ENCODE measurements at regions not wholly inside any gene's neighbourhood (a gene's known extent, or its start where the extent isn't known, plus 50 kb on each side); places are given as distances from the start of the nearest gene placed in this dataset.

DNA sequence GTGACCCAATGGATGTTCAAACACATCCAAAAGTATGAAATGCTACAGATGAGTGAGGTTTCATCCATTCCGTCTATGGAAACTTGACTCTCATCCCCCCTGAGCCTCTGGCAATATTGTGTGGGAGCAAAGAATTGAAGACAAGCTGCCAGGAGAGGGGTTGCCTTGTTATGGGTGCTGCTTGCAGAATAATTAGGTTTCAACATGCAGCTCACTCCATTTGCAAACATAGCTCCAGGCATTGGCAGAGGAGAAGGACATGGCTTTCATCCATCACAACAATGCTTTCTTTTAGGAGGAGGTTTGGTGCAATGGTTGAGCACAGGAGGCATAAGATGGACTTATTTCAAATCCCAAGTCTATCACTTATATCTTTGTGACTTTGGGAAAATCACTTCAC, 220.7 kb upstream of the SRRM4 start:
- DNase-seq (ENCODE audit: low spot score), result no peak

DNA sequence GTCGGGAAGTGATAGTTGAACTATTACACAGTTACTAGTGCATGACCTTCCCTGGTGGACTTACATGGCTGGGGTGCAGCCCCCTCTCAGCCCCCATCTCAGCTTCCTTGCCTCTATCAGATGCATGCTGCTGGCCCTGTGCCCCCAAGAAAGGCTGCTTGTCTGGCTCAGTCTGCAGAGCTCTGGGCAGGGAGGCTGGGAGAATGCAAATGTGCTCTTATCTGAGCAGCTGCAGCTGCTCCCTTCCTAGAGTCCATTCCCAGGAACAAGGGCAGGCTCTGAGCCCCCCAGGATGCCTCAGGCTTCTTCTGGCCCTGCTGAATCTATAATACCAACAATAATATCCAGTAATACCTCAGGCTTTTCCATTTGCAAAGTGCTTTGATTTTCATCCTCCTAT, 218.1 kb upstream of the SRRM4 start:
- DNase-seq (ENCODE audit: low spot score), result no peak

DNA sequence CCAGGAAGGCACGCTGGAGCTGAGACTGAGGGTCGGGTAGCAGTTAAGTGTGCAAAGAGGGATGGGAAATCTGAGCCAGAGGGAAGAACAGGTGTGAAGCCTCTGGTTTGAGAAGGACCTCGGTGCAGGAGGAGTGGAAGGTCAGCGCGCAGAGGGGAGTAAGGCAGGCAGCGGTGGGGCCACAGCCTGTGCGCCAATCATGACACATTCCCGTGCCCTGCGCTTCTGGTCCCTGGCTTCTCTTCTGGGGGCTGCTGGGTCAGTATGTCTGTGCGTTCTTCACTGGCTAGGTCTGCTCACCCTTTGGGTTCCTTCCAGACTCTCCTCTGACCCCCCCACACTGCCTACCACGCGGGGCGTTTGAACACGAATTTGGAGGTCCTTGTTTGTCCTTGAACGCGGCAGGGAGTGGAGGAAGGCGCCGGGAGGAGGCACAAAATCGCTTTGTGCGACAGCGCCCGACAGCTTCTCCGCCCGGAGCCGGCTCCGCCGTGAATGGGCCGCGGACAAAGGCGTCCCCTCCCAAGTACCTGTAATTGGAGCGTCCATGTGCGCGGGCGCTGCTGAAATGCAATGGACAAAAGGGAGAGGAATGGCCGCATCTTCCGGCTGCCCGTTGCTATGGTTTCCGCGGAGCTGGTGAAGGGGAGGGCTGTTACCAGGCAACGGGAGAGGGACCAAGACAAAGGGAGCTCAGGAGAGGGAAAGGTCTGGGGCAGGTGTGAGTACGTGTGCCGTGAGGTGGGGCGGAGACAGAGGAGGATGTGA, 207.2 kb upstream of the SRRM4 start:
- DNase-seq (ENCODE audit: low spot score), result no peak

DNA sequence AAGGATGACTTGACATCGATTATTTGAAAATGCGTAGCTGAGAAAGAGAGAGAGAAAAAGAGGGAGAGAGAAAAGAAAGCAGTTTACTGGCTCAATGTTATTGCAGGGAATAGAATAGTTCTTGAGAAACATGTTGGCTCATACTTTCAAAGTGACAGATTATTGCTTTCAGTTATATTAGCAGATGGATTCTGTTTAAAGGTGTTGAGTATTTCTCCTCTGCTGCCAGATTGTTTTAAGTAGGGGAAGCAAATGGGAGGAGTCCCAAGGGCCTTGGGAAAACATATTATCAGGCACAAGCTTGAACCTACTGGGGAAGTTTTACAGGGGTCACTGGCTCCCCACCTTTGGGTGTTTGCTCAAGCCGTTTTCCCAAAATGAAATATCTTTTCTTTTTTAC, 203.8 kb upstream of the SRRM4 start:
- no peak for DNase-seq (ENCODE audit: low spot score)

DNA sequence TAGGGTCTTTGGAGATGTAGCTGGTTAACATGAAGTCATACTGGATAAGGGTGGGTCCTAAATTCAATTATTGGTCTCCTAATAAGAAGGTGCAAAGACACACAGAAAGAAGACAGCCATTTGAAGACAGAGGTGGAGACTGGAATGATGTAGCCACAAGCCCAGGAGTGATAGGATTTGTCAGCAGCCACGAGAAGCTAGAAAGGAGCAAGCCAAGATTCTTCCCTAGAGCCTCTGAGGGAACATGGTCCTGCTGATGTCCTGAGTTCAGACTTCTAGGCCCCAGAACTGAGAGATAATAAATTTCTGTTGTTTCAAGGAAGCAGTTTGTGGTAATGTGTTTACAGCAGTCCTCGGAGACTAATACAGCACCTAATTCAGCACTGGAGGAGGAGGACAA, 203.3 kb upstream of the SRRM4 start:
- DNase-seq (ENCODE audit: low spot score), result no peak

DNA sequence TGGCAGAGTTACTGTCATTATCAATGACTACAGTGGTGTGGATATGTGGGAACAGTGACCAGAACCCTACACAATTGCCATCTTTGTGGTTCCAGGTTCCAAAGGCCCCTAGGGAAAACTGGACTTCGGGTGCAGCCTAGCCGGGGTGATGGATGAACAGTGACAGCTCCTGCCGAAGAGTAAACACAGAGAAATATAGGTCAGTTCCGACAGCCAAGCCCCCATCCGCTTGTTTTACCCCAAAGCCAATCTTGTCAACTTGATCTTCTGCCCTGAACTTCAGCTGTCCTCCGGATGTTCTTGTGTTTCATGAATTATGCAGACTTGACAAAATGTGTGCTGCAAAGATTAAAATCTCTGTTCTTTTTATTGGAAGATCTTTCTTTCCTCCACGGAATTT, 200.4 kb upstream of the SRRM4 start:
- DNase-seq (ENCODE audit: low spot score), result no peak

DNA sequence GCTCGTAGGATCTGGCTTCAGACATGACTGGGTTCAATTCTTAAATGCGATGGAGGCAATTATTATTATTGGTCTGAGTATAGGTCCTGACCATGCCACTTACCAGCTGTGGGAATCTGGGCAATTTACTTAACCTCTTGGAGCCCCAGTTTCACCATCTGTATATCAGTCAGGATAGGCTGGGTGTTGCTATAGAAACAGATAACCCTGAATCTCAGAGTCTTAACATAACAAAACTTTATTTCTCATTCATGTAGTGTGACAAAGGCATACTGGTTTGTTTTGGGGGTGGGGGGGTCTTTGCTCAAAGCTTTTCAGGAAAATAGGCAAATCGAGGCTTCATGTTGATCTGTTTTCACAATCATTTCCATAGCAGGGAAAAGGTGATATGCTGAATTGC, 199.6 kb upstream of the SRRM4 start:
- no peak for DNase-seq (ENCODE audit: low spot score)

DNA sequence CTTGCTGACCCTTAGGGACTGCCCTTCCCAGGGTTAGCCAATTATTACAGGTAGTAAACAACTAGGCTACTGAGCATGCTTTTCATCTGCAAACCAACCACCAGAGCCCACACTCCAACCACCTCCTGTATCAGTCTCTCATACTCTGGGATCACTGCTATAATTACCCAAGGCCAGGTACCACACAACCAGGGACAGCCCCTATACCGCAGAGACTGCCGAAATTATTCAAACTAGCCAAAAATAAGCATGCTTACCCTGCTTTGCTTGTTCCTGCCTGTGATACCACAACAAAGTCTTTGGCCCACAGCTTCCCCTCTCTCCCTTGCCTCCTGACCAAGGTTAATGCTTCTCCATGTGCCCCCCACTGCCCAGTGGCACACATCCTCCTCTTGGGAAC, 197.6 kb upstream of the SRRM4 start:
- DNase-seq (ENCODE audit: low spot score), result no peak

GRCh38 chr12:118790578-118790977, 190.8 kb upstream of the SRRM4 start:
- DNase-seq (ENCODE audit: low spot score), result no peak

- DNase-seq (ENCODE audit: low spot score), result no peak
Measured at GRCh38 chr12:118813778-118814357, 167.5 kb upstream of the SRRM4 start.

- no peak for DNase-seq (ENCODE audit: low spot score)
Measured at GRCh38 chr12:118816296-118816695, 165.0 kb upstream of the SRRM4 start.

- DNase-seq (ENCODE audit: low spot score), result peak; percentile 54
Measured at GRCh38 chr12:118821386-118821925, 159.9 kb upstream of the SRRM4 start.

- DNase-seq (ENCODE audit: low spot score), result no peak
Measured at GRCh38 chr12:118822512-118822911, 158.8 kb upstream of the SRRM4 start.

DNA sequence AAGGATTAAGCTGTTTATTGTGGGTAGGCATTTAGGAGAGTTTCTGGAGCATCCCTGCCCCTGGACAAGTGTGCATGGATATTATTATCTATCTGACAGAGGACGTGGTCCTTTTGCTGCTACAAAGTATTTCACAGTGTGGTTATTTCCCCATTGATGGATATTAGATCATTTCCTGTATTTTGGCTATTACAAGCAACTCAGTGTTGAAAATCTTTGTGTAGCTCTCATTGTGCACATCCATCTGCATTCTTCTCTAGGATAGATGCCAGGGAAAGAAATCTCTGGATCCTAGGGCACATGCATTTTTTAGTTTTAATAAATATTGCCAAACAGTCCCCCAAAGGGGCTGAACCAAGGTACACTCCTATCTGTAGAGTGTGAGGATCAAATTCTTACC, 154.3 kb upstream of the SRRM4 start:
- DNase-seq (ENCODE audit: low spot score), result no peak

- DNase-seq (ENCODE audit: low spot score), result no peak
Measured at GRCh38 chr12:118827606-118828005, 153.7 kb upstream of the SRRM4 start.

DNA sequence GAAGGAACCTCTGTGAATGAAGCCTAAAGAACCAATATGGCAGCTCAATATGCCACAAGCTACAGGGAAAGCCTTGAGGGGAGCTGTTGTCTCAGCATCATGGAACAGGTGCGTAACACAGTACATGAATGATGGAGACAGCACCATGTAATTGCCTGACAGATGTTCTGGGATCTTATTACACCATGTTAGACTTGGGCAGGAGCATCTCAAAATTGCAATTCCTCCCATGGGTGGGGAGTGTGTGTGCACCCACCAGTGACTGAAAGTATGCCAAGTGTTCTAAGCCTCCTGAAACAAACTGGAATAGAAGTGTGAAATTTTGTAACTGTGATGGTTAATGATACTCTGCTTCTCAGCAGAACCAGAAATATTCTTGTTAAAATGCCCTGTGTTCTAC, 151.0 kb upstream of the SRRM4 start:
- no peak for DNase-seq (ENCODE audit: low spot score)

GRCh38 chr12:118835926-118836325, 145.4 kb upstream of the SRRM4 start:
- no peak for DNase-seq (ENCODE audit: low spot score)

DNA sequence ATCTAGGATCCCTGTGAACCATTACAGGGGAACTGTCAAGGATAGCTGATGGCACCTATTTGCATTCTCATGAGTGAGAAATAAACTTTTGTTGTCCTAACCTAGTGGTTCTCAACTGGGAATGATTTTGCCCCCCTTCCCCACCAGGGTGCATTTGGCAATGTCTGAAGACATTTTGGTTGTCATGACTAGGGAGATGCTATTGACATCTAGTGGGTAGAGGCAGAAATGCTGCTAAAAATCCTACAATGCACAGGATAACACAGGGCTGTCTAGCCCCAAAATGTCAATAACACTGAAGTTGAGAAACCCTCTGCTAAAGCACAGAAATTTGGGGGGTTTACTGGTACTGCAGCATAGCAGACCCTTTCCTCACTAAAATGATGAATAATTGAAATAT, 140.9 kb upstream of the SRRM4 start:
- DNase-seq (ENCODE audit: low spot score), result no peak

GRCh38 chr12:118840878-118841277, 140.5 kb upstream of the SRRM4 start:
- DNase-seq (ENCODE audit: low spot score), result no peak

DNA sequence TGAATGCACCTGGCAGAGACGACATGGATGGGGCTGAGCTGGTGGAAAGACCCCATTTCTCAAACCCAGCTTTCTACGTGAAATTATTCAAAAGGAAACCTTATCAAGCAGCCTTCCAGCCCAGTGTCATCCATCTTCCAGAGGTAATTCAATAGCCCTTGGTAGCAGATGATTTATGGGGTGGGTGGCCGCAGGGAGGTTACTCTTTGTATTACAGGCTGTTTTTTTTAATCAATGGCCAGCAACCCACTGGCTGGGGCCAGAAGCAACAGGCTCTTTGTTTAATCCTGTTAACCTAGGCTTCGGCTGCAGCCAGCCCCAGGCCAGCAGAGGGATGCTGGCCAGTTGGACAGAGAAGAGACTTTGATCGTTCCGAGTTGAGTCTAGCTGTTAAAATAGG, 139.8 kb upstream of the SRRM4 start:
- no peak for DNase-seq (ENCODE audit: low spot score)

GRCh38 chr12:118842866-118843265, 138.5 kb upstream of the SRRM4 start:
- DNase-seq (ENCODE audit: low spot score), result no peak

DNA sequence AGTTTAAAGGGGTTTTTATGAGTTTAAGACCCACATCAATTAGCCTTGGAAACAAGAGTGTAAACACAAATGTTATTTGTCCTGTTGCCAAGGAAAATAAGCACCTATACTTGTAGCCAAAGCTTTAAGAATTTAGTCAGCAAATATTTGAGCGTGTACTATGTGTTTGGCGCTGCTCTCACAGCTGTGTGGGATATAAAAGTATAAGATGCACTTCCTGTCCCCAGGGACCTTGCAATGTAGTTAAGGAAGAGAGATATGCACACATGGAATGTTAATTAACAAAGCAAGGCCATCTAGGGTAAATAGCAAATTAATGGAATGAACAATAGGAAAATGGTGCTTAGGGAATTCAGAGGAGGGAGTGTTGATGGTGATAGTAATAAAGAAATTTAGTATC, 134.9 kb upstream of the SRRM4 start:
- no peak for DNase-seq (ENCODE audit: low spot score)

GRCh38 chr12:118850244-118850825, 131.0 kb upstream of the SRRM4 start:
- DNase-seq (ENCODE audit: low spot score), result peak; percentile 27

DNA sequence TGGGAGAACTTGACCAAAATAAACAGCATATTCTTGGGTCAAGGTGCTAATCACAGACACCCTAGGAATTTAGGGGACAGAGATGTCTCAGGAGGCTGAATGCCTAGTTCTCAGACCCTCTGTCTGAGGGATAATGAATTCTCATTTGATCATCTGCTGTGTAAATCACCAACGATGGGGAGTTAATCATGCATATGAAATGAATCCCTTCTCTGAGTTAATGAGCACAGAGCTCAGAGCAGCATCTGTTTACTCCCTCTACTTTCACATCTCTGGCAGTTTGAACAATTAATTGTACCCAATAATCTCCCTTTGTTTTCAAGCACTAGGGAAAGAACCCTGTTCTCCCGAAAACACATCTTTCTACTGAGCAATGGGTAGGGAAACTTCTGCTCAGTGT, 129.4 kb upstream of the SRRM4 start:
- DNase-seq (ENCODE audit: low spot score), result no peak
